OCI-LY1 (cell line): ENCODE measurements at regions not wholly inside any gene's neighbourhood (a gene's known extent, or its start where the extent isn't known, plus 50 kb on each side); places are given as distances from the start of the nearest gene placed in this dataset.

Experiments used
- EZH2 ChIP-seq: fragments of 200-600 bp; sonication (generic), shearing (Covaris generic); IDR thresholded peaks from 2 replicates; pipeline ENCODE4 v1.8.0; 2017; ENCODE audit warnings: borderline replicate concordance, mixed run types, mild to moderate bottlenecking, antibody characterized with exemption, low read length, moderate library complexity, mixed read lengths
- TF ChIP-seq, protein P1 (sequence below): fragments of 200-600 bp; sonication (generic), shearing (Covaris generic); IDR thresholded peaks from 2 replicates; pipeline ENCODE4 v1.5.1; 2017; ENCODE audit warnings: mild to moderate bottlenecking, antibody characterized with exemption, low read length, moderate library complexity, mixed read lengths

DNA sequence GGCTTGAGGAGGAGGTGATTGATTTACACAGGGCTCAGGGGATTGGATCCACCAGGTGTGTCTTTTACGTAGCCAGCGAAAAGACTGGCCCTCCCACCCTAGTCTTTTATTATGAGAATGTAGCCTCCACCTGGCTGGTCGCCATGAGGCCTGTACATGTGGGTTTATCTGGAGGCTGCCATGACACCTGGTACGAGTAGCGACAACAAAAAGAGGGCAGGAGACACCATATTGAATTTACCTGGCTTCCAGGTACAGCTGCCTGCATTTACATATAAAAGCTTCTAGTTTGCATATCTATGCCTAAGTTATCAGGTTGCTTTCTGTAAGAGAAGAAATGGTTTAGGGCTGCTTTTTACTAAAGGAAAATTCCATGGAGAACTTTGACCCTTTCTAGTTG lies 1173.7 kb upstream of the SEMA6A start:
- TF ChIP-seq, protein P1, sequence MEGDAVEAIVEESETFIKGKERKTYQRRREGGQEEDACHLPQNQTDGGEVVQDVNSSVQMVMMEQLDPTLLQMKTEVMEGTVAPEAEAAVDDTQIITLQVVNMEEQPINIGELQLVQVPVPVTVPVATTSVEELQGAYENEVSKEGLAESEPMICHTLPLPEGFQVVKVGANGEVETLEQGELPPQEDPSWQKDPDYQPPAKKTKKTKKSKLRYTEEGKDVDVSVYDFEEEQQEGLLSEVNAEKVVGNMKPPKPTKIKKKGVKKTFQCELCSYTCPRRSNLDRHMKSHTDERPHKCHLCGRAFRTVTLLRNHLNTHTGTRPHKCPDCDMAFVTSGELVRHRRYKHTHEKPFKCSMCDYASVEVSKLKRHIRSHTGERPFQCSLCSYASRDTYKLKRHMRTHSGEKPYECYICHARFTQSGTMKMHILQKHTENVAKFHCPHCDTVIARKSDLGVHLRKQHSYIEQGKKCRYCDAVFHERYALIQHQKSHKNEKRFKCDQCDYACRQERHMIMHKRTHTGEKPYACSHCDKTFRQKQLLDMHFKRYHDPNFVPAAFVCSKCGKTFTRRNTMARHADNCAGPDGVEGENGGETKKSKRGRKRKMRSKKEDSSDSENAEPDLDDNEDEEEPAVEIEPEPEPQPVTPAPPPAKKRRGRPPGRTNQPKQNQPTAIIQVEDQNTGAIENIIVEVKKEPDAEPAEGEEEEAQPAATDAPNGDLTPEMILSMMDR: no peak
- no peak for TF ChIP-seq EZH2
